Thymus (tissue), 11 donors: ENCODE measurements at regions not wholly inside any gene's neighbourhood (a gene's known extent, or its start where the extent isn't known, plus 50 kb on each side); places are given as distances from the start of the nearest gene placed in this dataset.

Experiments used
- DNase-seq, 9 donors: peaks; one replicate each; pipeline ENCODE4 v3.0.0-alpha.2; 2013; ENCODE audit warnings: low spot score in 9 of 9, low read depth in 6 of 9, missing footprints in 1 of 9
- H3K27ac ChIP-seq, 2 donors: one replicate each; pipeline ENCODE4 v1.5.1; 2013; ENCODE audit warnings: control low read depth in 1 of 2, low read depth in 1 of 2, low read length in 1 of 2, mild to moderate bottlenecking in 1 of 2, moderate library complexity in 1 of 2
- H3K27me3 ChIP-seq, 2 donors: one replicate each; pipeline ENCODE4 v1.5.1; 2013; ENCODE audit warnings: low read length in 1 of 2; ENCODE audit not compliant: control insufficient read depth in 2 of 2, insufficient read depth in 1 of 2
- H3K36me3 ChIP-seq, 2 donors: one replicate each; pipeline ENCODE4 v1.5.1; 2013; ENCODE audit warnings: low read length in 1 of 2, mild to moderate bottlenecking in 1 of 2, moderate library complexity in 1 of 2; ENCODE audit not compliant: control insufficient read depth in 2 of 2, insufficient read depth in 2 of 2
- H3K4me1 ChIP-seq, 2 donors: one replicate each; pipeline ENCODE4 v1.5.1; 2013; ENCODE audit warnings: low read length in 2 of 2; ENCODE audit not compliant: control insufficient read depth in 2 of 2, insufficient read depth in 2 of 2
- H3K4me3 ChIP-seq, 2 donors: one replicate each; pipeline ENCODE4 v1.5.1; 2013; ENCODE audit warnings: low read length in 2 of 2, control low read depth in 1 of 2, mild to moderate bottlenecking in 1 of 2
- H3K9me3 ChIP-seq, 2 donors: one replicate each; pipeline ENCODE4 v1.5.1; 2013; ENCODE audit warnings: low read length in 1 of 2, mild to moderate bottlenecking in 1 of 2; ENCODE audit not compliant: control insufficient read depth in 2 of 2, insufficient read depth in 1 of 2
- WGBS: extraction: QIAGEN DNeasy Blood & Tissue Kit; methylation state at CpG from one replicate; pipeline ENCODE4 v1.1.7; 2013; 5-methylcytosine and 5-hydroxymethylcytosine counted together
- donor health status: healthy.

GRCh38 chr1:223445402-223445801, 52.2 kb downstream of the CCDC185 start:
- Histone ChIP-seq H3K27ac (no peak overlapping the region), H3K4me3 (no peak overlapping the region), H3K27me3 (no peaks in the 10 kb centered on the region), H3K36me3 (no peaks in the 10 kb centered on the region), H3K4me1 (no peaks in the 10 kb centered on the region), H3K9me3 (peaks cover 3 to 11% of the 10 kb centered on the region in 2 donors)
- no peak for DNase-seq
- 90% methylated on average over 2 of the region's 2 CpGs for WGBS

GRCh38 chr1:223453902-223454301, 60.7 kb downstream of the CCDC185 start:
- H3K4me3 ChIP-seq: no peak overlapping the region
- H3K36me3 ChIP-seq: no peaks in the 10 kb centered on the region
- H3K9me3 ChIP-seq: no peaks in the 10 kb centered on the region
- WGBS: 98% methylated on average over 4 of the region's 4 CpGs
- H3K27me3 ChIP-seq: no peaks in the 10 kb centered on the region
- no peak for DNase-seq
- no peaks in the 10 kb centered on the region for H3K4me1 ChIP-seq
- no peak overlapping the region for H3K27ac ChIP-seq

- Histone ChIP-seq H3K9me3 (no peaks in the 10 kb centered on the region), H3K4me1 (no peaks in the 10 kb centered on the region), H3K27ac (no peak overlapping the region), H3K36me3 (no peaks in the 10 kb centered on the region), H3K4me3 (no peak overlapping the region), H3K27me3 (no peaks in the 10 kb centered on the region)
- no peak for DNase-seq
- WGBS: 99% methylated on average over 2 of the region's 2 CpGs
Measured at GRCh38 chr1:223454959-223455358, 61.7 kb downstream of the CCDC185 start.

- Histone ChIP-seq H3K4me1 (no peaks in the 10 kb centered on the region), H3K36me3 (no peaks in the 10 kb centered on the region), H3K27ac (no peak overlapping the region), H3K27me3 (no peaks in the 10 kb centered on the region), H3K9me3 (no peaks in the 10 kb centered on the region), H3K4me3 (no peak overlapping the region)
- no peak for DNase-seq
- WGBS: 95% methylated on average over 1 of the region's 1 CpG
Measured at GRCh38 chr1:223455470-223455869, 62.3 kb downstream of the CCDC185 start.

- Histone ChIP-seq H3K36me3 (no peaks in the 10 kb centered on the region), H3K27me3 (no peaks in the 10 kb centered on the region), H3K4me3 (no peak overlapping the region), H3K9me3 (no peaks in the 10 kb centered on the region), H3K27ac (no peak overlapping the region), H3K4me1 (no peaks in the 10 kb centered on the region)
- no peak for DNase-seq
- WGBS: 88% methylated on average over 4 of the region's 4 CpGs
Measured at GRCh38 chr1:223456747-223457146, 63.5 kb downstream of the CCDC185 start.

- DNase-seq: no peak
- WGBS: 93% methylated on average over 4 of the region's 4 CpGs
- H3K4me1 ChIP-seq: no peaks in the 10 kb centered on the region
Measured at GRCh38 chr1:223460566-223461189, 67.5 kb downstream of the CCDC185 start.

GRCh38 chr1:223462047-223462630, 68.9 kb downstream of the CCDC185 start:
- Histone ChIP-seq H3K36me3 (no peaks in the 10 kb centered on the region), H3K4me3 (no peak overlapping the region), H3K9me3 (no peaks in the 10 kb centered on the region), H3K27ac (no peak overlapping the region), H3K4me1 (no peaks in the 10 kb centered on the region), H3K27me3 (peaks cover 0 to 3% of the 10 kb centered on the region in 2 donors)
- WGBS: 98% methylated on average over 5 of the region's 5 CpGs
- DNase-seq: no peak

More at GRCh38 chr1:223460566-223461189, 67.5 kb downstream of the CCDC185 start:
- H3K27ac ChIP-seq: no peak overlapping the region
- no peaks in the 10 kb centered on the region for H3K27me3 ChIP-seq
- no peaks in the 10 kb centered on the region for H3K9me3 ChIP-seq
- no peak overlapping the region for H3K4me3 ChIP-seq
- H3K36me3 ChIP-seq: no peaks in the 10 kb centered on the region

GRCh38 chr1:223462866-223463404, 69.7 kb downstream of the CCDC185 start:
- Histone ChIP-seq H3K27ac (no peak overlapping the region), H3K4me1 (no peaks in the 10 kb centered on the region), H3K27me3 (peaks cover 0 to 3% of the 10 kb centered on the region in 2 donors), H3K9me3 (no peaks in the 10 kb centered on the region), H3K36me3 (no peaks in the 10 kb centered on the region), H3K4me3 (no peak overlapping the region)
- no peak for DNase-seq
- 87% methylated on average over 3 of the region's 3 CpGs for WGBS

- Histone ChIP-seq H3K9me3 (no peaks in the 10 kb centered on the region), H3K27me3 (peaks cover 0 to 3% of the 10 kb centered on the region in 2 donors), H3K27ac (no peak overlapping the region), H3K4me1 (no peaks in the 10 kb centered on the region), H3K36me3 (no peaks in the 10 kb centered on the region), H3K4me3 (no peak overlapping the region)
- DNase-seq: no peak
- WGBS: 90% methylated on average over 1 of the region's 1 CpG
Measured at GRCh38 chr1:223466151-223466550, 72.9 kb downstream of the CCDC185 start.
